Endothelial cell of umbilical vein (primary cell): ENCODE measurements at regions not wholly inside any gene's neighbourhood (a gene's known extent, or its start where the extent isn't known, plus 50 kb on each side); places are given as distances from the start of the nearest gene placed in this dataset.

Experiments used
- BruUV-seq: library from RNA; stranded (reverse); fragments of 400-500 nt; replicated peaks from 2 replicates; lab custom pipeline; 2021; lab: Mats Ljungman, UMichigan
- CTCF ChIA-PET: fragments of 300-600, 350-600 bp; sonication (Branson Sonifier 250); formaldehyde crosslinking; loops from one replicate; lab custom pipeline; 2021; ENCODE audit warnings: antibody characterized with exemption, inconsistent platforms; lab: Charles Lee
- POLR2A ChIA-PET: fragments of 300-600, 350-600 bp; sonication (Branson Sonifier 250); formaldehyde crosslinking; loops from one replicate; lab custom pipeline; 2021; ENCODE audit warnings: antibody characterized with exemption, inconsistent platforms; lab: Charles Lee
- DNase-seq: peaks from one replicate; pipeline ENCODE4 v3.0.0-alpha.2; 2011; ENCODE audit warnings: low read depth, low spot score
- FAIRE-seq: peaks from 2 replicates; lab custom pipeline; 2011; peaks lifted over from hg19 to GRCh38; lab: Jason Lieb, UNC
- H2AFZ ChIP-seq: 2 replicates; pipeline ENCODE4 v1.6.0; 2012; ENCODE audit warnings: low read depth, low read length, control low read depth, inconsistent platforms
- H3K27ac ChIP-seq: 2 replicates; pipeline ENCODE4 v1.5.1; 2011; ENCODE audit warnings: low read depth, mild to moderate bottlenecking, control low read depth, low read length, moderate library complexity; ENCODE audit not compliant: insufficient read depth
- H3K27me3 ChIP-seq, 2 experiments: 2 replicates each; pipeline versions ENCODE4 v1.6.0 to v1.6.1; 2011; ENCODE audit warnings: low read length in 2 of 2, mixed read lengths in 1 of 2; ENCODE audit not compliant: control insufficient read depth in 2 of 2, insufficient read depth in 2 of 2
- H3K36me3 ChIP-seq, 2 experiments: 2 replicates in 1 of 2; 3 replicates in 1 of 2; pipeline ENCODE4 v1.5.1; 2011; ENCODE audit warnings: low read length in 2 of 2, mild to moderate bottlenecking in 1 of 2, moderate library complexity in 1 of 2; ENCODE audit not compliant: control insufficient read depth in 2 of 2, insufficient read depth in 2 of 2; ENCODE audit errors: extremely low read depth in 1 of 2
- H3K4me1 ChIP-seq: 3 replicates; pipeline ENCODE4 v1.5.1; 2011; ENCODE audit warnings: mild to moderate bottlenecking, low read length; ENCODE audit not compliant: control insufficient read depth, insufficient read depth; ENCODE audit errors: extremely low read depth
- H3K4me2 ChIP-seq: 2 replicates; pipeline ENCODE4 v1.6.1; 2011; ENCODE audit warnings: low read length, control low read depth, mixed read lengths; ENCODE audit not compliant: insufficient read depth
- H3K4me3 ChIP-seq, 3 experiments: fragments of 200-600 bp in 1 of 3; sonication (generic), shearing (Covaris generic) in 1 of 3; replicated peaks in 1 of 3; 2 replicates each; pipeline ENCODE4 v1.5.1; 2011 to 2016; ENCODE audit warnings: control low read depth in 3 of 3, low read length in 3 of 3, mild to moderate bottlenecking in 2 of 3, inconsistent platforms in 1 of 3, low read depth in 1 of 3, moderate library complexity in 1 of 3; ENCODE audit not compliant: insufficient read depth in 1 of 3
- H3K79me2 ChIP-seq: 2 replicates; pipeline ENCODE4 v1.6.0; 2012; ENCODE audit warnings: low read length, inconsistent platforms; ENCODE audit not compliant: control insufficient read depth, insufficient read depth
- H3K9ac ChIP-seq: replicated peaks from 2 replicates; pipeline ENCODE3; 2011; ENCODE audit warnings: low read length, control low read depth; ENCODE audit not compliant: insufficient read depth; ENCODE audit errors: extremely low read depth
- H3K9me1 ChIP-seq: replicated peaks from 3 replicates; pipeline ENCODE4 v1.6.0; 2011; ENCODE audit warnings: mild to moderate bottlenecking, low read length; ENCODE audit not compliant: control insufficient read depth, insufficient read depth; ENCODE audit errors: extremely low read depth
- H3K9me3 ChIP-seq: replicated peaks from 2 replicates; pipeline ENCODE4 v1.5.1; 2012; ENCODE audit warnings: low read length, inconsistent platforms; ENCODE audit not compliant: control insufficient read depth, insufficient read depth
- H4K20me1 ChIP-seq: replicated peaks from 2 replicates; pipeline ENCODE3; 2011; ENCODE audit warnings: mild to moderate bottlenecking, low read length; ENCODE audit not compliant: control insufficient read depth, insufficient read depth; ENCODE audit errors: extremely low read depth
- CTCF ChIP-seq, 2 donors: IDR thresholded peaks; 1 replicate in 1 of 2; 2 replicates in 1 of 2; pipeline ENCODE4 v1.5.1; 2011; ENCODE audit warnings: low read length in 2 of 2, mild to moderate bottlenecking in 2 of 2, moderate library complexity in 2 of 2, control low read depth in 1 of 2, inconsistent platforms in 1 of 2, low read depth in 1 of 2; ENCODE audit not compliant: insufficient read depth in 1 of 2; ENCODE audit errors: extremely low read depth in 1 of 2
- EZH2 ChIP-seq: IDR thresholded peaks from 2 replicates; pipeline ENCODE4 v1.6.1; 2012; ENCODE audit warnings: borderline replicate concordance, low read depth, mild to moderate bottlenecking, moderate library complexity, low read length, inconsistent platforms; ENCODE audit not compliant: severe bottlenecking
- FOS ChIP-seq: IDR thresholded peaks from 2 replicates; pipeline ENCODE4 v1.6.1; 2011; ENCODE audit warnings: mild to moderate bottlenecking, low read length, moderate library complexity, borderline replicate concordance; ENCODE audit not compliant: insufficient read depth
- GATA2 ChIP-seq: IDR thresholded peaks from 2 replicates; pipeline ENCODE4 v1.7.0; 2011; ENCODE audit warnings: low read depth, mild to moderate bottlenecking, moderate library complexity, mixed read lengths, low read length; ENCODE audit not compliant: insufficient read length, insufficient read depth
- JUN ChIP-seq: IDR thresholded peaks from 2 replicates; pipeline ENCODE4 v1.6.1; 2011; ENCODE audit warnings: borderline replicate concordance, low read depth; ENCODE audit not compliant: insufficient read length, insufficient read depth
- MAX ChIP-seq: IDR thresholded peaks from 2 replicates; pipeline ENCODE4 v1.6.1; 2011; ENCODE audit not compliant: insufficient read depth, insufficient read length
- MYC ChIP-seq: IDR thresholded peaks from one replicate; pipeline ENCODE4 v1.6.1; 2011; ENCODE audit warnings: mild to moderate bottlenecking, low read depth, low read length
- POLR2A ChIP-seq: IDR thresholded peaks from 2 replicates; pipeline ENCODE4 v1.6.1; 2012; ENCODE audit warnings: low read depth, mild to moderate bottlenecking, control low read depth, low read length
- POLR2AphosphoS5 ChIP-seq: IDR thresholded peaks from 2 replicates; pipeline ENCODE4 v1.6.1; 2012; ENCODE audit warnings: low read depth, mild to moderate bottlenecking, control low read depth, low read length, moderate library complexity; ENCODE audit not compliant: insufficient read depth
- dilution Hi-C: fragments of 300-500 bp; cut with MboI; formaldehyde crosslinking; loops from one replicate; pipeline ENCODE4 v1.15.0; 2019; ENCODE audit warnings: low sequenced_read_pairs; ENCODE audit not compliant: extremely low pct_ligation_motif_present
- intact Hi-C: fragments of 100-400 bp; cut with micrococcal nuclease; formaldehyde crosslinking; loops from one replicate; pipeline ENCODE4 v1.10.0; 2022

- Histone ChIP-seq H3K4me1 (no peaks in the 10 kb centered on the region), H3K4me2 (no peak overlapping the region), H3K9ac (no peak overlapping the region), H3K79me2 (no peaks in the 10 kb centered on the region), H2AFZ (no peak overlapping the region), H3K9me1 (no peaks in the 10 kb centered on the region), H3K27me3 (no peaks in the 10 kb centered on the region), H3K4me3 (no peak overlapping the region), H3K36me3 (no peaks in the 10 kb centered on the region), H3K9me3 (no peaks in the 10 kb centered on the region), H4K20me1 (no peaks in the 10 kb centered on the region), H3K27ac (no peak overlapping the region)
- dilution Hi-C loops: no loop called here
- POLR2A ChIA-PET: no interaction called here
- CTCF ChIA-PET: no interaction called here
- no peak for FAIRE-seq
- intact Hi-C loops: no loop called here
- DNase-seq: no peak
- TF ChIP-seq FOS (no peak), MAX (no peak), POLR2AphosphoS5 (no peak), JUN (no peak), GATA2 (no peak), EZH2 (no peak), MYC (no peak), POLR2A (no peak), CTCF (IDR thresholded peaks at IDR 0.05; ENCODE audit: extremely low read depth in 1 of 2, insufficient read depth in 1 of 2, low read depth in 1 of 2, low read length in 2 of 2) (no peak)
- BruUV-seq: no TSS peak
Observed at GRCh38 chr2:122019724-122020123, 264.3 kb downstream of the TSN start.
